ENCODE measurements at regions not wholly inside any gene's neighbourhood (a gene's known extent, or its start where the extent isn't known, plus 50 kb on each side); places are given as distances from the start of the nearest gene placed in this dataset.

DNA sequence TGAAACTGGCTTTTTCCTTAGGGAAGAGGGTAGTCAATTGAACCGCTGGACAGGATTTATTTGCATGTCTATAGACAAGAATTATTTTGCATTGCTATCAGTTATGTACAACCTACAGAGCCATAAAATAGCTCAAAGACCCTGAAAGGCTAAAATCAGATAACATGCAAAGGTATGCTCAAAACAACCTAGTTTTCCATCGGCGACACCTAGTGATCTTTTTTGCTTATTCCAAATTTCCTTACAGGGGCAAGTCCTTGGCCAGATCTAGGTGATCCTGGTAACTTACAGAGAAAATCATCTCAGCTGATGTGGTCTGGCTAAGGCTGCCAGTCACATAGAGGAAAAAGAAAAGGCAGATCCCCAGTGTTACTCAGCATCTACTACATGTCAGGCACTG, 141.2 kb upstream of the RPL38 start:
- FAIRE-seq, result no peak

DNA sequence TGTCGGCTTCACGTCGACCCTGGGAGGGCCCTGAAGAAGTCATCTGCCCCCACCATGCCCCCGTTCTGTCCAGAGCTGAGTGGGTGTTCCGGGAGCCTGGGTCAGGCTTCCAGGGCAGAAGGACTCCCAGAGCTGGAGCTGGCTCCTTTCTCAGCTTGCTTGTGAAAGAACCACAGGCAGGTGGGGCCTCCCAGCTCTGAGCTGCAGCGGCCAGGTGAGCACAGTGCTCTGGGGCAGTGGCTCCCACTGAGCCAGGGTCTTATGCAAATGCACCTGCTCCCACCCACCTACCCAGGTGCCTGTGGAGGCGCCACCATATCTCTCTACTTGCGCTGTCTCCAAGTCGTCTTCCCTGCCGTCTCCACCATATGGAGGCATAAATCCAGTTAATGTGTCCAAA, 140.0 kb upstream of the RPL38 start:
- FAIRE-seq, result no peak

DNA sequence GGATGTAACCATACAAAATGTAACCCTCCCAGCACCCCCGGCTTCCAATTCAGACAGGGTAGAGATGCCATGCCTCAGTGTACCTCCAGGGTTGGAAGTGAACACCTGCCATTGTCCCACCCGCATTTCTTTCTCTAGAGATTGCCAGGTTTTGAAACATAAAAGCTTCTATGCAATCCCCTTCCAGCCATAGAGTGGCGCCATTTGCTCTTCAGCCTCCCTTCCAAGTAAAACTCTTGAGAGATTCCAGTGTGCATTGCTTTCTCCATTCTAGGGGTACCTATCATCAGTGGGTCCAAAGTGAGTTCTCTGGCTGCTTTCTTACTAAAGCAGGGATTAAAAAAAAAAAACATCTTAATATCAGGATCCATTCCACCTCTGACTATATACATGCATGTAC, 133.1 kb upstream of the RPL38 start:
- no peak for FAIRE-seq

DNA sequence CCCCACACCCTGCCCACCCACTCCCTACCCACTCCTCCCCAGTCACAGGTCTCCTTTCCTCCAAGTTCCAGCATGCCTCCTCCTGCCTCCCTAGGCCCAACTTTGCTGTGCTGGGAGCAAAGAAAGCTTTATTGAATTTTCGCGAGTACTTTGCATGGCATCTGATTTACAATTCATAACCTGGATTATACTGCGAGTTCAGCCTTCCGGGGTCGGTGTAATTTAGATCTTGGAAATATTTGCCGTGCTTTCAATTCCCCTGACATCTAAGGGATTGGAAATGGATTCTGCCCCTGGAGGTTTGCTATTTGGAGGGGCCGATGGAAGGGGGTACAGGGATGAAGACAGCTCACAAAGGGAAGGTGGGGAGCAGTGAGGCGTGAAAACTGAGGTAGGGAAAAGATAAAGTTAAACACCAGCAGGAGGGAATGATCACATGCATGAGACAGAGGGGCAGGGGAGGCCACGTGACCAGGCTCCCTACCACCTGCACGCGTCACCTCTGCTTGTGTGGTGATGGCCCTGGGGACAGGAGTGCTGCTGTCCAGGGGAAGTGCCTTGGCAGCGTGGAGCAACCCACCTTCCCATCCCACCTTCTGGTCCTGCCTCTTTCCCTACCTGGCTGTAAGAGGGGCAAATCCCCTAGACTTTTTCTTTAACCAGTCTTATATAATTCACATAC, 132.3 kb upstream of the RPL38 start:
- no peak for FAIRE-seq

DNA sequence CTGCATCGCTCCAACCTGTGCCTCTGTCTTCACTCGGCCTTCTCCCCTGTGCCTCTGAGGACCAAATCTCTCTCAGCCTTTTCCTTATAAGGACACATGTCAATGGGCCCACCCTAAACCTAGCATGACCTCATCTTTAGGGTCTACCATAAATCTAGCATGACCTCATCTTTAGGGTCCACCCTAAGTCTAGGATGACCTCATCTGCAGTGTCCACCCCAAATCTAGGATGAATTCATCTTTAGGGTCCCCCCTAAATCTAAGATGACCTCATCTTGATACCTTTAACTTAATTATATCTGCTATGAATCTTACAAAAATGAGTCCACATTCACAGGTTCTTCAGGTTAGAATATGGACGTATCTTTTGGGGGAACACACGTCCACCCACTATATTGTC, 131.1 kb upstream of the RPL38 start:
- no peak for FAIRE-seq

DNA sequence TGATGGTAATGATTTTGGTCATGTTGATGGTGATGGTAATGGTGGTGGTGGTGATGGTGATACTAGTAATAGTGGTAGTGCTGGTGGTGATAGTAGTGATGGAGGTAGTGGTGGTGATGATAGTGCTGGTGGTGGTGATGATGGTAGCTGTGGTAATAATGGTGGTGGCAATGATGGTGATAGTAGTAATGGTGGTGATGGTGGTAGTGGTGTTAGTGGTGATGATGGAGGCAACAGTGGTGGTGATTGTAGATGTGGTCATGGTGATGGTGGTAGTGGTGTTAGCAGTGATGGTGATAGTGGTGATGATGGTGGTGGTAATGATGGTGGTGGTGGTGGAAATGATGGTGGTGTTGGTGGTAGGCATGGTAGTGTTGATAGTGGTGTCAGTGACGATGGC, 127.0 kb upstream of the RPL38 start:
- FAIRE-seq, result no peak

DNA sequence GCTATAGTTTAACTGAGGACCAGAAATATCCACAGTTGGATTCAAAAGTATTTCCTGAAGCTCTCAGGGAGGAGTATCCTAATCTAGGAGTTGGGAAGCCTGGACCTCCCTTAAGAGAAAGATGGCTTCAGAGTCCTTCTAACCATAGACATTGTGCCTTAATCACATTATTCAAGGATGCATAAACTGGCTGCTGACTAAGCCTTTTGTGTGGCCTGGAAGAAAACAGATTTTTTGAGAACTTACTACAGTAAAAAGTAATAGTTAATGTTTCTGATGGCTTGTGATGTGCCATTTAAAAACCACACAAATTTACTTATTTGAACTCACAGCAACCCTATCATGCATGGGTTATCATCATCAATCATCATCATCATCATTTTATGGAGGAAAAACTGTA, 126.2 kb upstream of the RPL38 start:
- no peak for FAIRE-seq

DNA sequence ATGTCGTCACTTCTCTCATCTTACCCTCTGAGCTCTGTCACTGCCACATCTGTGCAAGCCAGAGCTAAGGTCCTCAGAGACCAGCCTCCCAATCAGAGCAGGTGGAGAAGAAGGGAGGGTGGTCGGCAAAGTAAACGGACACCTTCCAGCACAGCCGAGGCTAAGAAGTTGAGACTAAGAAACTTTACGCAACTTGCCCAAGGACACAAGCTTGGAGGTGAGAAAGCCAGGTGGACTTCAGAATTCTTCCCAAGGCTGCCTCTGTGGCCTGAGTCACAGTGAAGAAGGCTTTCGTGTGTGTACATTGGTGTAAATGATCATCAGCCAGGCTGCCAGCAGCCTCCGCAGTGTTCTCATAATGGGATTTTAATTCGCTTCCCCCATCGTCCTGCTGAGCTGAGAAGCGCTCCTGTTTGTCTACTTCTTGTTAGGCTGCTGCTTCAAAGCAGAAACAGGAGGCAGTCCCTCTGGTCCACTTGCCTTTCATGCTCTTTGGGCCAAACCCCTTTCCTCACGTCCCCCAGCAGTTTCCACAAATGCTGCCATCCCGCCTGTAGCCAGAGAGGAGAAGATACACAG, 125.0 kb upstream of the RPL38 start:
- no peak for FAIRE-seq

DNA sequence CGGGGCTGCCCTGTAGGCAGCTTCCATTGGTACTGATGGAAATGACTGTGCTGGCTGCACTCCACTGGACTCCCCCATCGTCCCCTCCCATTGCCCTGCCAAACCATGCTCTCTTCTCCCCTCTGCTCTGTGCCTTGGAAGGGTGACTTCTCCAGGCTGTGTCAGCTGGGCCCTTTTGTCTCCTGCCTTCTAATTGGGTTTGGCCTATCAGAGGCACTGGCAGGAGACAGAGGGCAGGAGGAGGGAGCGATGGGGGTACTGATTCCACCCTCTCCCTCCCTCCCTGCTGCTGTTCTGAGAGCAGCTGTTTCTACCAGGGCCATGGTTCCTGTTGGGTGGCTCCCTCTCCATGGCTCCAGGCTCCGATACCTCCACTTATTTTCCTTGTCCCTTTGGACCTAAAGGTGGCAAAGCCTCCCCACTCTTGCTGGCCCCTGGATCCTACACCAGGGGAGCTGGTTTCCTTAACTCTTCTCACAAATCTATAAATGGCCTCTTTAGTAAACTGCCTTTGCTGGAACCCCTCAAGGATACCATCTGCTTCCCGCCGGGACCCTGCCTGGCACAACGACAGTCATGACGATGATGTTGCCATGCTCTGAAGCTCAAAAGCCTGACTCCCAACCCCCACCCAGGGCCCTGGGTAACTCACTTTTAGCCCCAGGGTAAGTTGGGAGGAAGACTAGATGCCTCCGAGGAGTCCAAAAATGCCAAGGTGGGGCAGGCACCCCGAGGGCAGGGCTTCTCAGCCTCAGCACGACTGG, 123.8 kb upstream of the RPL38 start:
- FAIRE-seq, result no peak

DNA sequence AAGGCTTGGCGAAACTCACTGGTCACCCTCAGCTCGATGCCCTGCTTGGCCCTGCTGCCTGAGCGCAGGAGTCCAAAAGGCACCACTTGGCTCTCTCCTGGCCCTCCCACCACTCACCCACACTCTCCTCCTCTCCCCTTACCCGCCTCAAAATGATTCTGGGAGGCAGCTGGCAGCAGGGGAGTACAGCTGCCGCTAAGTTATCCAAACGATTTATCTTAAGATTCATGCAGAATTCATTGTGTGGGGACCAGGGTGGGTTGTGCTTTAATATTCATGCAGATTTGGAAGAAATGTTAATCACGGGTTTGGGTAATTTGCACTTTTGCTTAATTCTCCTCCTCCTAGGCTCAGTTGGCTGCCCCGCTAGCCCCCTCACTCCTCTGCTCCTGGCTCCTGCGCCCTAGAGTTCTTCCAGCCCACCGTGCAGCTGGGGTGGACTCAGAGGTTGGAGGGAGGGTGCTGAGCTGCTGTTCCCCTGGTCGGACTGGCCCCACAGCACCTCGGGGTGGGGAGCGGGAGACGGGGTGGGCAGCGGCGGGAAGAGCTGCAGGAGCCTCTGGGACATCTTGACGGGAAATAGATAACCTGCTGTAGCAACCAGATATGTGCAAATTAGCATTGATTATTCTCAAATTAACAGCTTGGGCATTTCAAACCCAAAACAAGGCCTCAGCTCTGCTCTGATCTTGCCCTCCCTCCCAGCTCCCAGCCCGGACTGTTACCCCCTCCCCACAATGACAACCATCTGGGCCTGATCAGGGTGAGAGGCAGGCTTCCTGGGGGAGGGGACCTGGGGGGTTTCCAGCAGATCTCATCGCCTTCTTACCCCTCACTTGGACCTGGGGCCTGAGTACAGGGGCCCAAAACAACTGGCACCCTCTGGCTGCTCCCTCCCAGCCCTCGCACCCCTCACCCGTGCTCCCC, 122.6 kb upstream of the RPL38 start:
- no peak for FAIRE-seq

DNA sequence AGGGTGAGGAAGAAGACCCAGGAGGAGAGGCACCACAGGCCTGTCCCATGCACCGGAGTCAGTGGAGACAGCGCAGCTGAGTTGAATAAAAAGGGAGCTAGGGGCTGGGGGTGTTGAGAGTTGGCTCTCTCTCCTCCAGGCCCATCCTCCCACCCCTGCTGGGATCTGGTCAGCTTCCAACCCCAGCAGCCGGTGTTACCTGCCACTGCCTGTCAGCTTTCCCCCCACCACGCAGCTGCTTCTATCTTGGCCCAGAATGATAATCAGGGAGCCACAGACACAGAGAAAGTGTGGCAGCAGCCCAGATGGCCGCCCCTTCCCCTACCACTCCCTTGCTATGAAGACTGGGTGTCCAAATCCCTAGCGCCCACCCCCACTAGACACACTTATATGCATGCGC, 120.6 kb upstream of the RPL38 start:
- FAIRE-seq, result no peak

DNA sequence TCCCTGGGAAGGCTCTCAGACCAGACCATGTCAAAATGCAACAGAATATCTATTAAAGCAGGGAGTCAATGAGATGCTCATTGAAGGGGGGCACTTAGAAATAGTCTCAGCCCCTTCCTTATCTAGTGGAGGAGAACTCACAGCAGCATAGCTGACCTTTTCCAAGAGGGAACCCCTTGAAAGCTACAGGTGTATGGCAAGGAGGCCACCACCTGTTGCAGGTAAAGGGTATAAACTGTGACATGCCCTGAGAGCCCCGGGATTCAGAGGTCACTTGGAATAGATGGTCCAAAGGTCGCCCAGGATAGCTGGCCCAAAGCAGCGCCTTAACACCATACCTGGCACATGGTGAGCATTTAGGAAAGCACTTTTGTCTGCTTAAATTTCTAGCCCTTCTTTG, 120.2 kb upstream of the RPL38 start:
- no peak for FAIRE-seq

DNA sequence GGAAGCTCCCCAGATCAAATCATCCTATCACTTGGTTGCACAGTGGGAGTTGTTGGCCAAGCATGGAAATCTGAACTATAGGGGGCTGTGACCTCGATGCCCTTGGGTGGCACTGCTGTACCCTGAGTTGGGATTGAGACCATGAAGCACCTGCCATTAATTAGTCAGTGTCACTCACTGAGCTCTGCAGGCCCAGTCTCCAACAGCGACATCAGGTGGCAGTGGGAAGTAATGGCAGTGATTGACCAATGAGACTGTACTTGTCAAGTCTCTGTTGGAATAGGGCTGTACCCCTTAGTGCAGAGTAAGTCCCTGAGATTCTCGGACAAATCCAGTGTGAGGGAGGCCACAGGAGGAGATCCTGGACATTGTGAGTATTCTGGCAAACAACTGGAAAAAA, 118.0 kb upstream of the RPL38 start:
- no peak for FAIRE-seq

DNA sequence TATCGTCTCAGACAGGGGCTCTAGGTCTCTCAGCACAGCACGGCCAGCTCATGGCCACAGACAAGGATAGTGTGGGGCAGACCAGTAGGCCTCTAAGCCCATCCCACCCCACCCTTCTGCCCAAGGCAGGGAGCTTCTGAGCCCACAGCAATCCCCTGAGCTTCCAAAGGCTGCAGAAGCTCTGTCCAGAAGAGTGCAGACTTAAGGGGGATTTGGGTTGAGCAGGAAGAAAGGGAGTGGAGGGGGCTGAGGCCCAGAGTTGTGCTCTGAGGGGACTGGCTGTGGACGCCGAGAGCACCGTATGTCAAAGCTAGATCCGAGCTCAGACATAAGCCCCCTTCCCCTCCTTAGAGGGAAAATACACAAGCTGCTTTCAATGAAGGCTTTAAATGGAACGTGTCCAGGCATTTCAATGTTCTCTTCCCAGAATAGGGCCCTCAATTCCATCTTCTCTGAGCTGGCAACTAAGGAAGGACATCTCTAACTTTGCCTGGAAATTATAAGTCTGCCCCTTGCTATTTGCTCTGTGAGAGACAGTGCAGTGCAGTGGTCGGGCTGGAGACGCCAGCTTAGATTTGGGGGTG, 116.4 kb upstream of the RPL38 start:
- FAIRE-seq, result no peak

DNA sequence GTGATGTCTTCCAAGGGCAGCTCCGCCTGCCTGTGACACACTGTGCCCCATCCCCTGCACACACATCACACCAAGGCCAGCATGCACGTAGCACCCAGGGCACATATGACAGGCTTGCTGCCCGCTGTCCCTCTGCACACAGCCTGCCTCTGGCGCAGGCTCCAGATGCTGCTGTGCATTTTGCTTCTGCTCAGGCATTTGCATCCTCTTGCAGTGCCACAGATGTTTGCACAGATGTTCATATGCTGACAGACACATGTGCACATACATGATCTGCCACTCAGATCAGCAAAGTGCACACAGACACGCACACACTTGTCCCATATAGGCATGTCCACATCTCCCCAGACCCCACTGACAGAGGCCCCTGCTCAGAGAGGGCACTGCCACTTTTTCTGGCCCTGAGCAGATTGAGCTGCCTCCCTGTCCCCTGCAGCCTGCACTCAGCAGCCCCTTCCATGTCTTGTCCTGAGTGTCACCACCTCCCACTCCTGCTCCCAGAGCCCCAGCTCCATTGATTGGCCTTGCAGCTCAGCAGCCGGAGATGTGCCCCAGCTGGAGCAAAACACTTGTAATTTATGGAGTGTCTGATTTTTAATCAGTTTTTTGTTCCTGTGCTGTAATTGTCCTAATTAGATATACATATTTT, 115.1 kb upstream of the RPL38 start:
- FAIRE-seq, result no peak

DNA sequence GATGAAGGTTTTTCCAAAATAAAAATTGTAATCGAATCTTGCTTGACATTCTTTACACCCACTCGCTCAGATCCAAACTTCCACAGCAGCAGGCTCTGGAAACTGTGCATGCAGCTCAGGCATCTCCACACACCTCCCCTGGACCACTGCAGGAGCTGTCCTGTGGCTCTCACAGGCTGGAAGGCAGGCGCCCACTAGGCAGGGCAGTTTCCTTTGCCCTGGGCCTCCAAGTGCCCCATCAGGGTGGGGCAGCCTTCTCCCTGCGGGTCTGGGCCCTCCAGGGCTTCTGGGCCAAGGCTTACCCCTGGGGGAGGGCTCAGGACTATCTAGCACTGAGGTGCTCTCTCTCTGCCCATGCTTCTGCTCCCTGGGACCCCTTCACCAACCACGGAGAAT, 114.5 kb upstream of the RPL38 start:
- FAIRE-seq, result no peak

DNA sequence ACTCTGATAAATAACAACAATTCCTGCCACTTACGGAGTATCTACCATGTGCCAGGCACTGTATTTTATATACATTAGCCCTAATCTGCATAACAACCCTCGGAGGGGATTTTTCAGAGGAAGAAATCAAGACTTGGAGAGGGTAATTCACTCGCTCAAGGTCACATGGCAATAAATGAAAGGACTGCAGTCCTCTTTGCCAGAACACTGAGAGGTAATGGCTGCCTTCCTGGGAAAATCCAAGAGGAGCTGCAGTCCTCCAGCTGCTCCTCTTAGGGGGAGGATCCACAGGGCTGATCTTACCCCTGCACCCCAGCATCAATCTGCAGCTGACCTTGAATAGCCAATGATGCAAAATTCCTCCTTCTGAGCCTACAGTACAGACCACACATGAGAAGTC, 114.1 kb upstream of the RPL38 start:
- FAIRE-seq, result no peak

DNA sequence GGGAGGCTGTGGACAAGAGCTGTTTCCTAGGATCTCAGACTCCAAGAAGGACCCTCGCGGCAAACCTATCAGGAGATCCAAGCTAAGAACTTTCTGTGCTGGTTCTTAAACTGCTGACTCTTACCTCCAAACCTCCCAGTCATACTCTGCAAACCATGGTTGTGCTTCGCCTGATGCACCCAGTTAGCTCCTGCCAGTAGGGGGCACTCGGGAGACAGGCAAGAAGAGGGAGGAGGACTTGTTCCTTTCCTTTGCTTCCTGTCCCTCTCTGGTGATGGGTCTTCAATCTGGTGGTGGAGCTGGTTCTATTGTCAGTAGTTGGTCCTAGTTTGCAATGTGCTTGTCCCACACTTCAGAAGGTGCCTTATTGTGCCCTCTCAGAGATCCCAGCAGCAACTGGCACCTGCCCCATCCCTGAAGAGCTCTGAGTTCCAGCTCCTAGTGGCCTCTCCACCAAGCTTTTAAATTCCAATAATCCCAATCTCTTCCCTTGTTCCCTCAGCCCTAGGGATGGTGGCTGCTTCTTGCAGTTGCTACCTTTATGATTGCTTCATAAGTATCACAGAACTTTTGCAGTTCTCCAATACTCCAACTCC, 113.5 kb upstream of the RPL38 start:
- no peak for FAIRE-seq

DNA sequence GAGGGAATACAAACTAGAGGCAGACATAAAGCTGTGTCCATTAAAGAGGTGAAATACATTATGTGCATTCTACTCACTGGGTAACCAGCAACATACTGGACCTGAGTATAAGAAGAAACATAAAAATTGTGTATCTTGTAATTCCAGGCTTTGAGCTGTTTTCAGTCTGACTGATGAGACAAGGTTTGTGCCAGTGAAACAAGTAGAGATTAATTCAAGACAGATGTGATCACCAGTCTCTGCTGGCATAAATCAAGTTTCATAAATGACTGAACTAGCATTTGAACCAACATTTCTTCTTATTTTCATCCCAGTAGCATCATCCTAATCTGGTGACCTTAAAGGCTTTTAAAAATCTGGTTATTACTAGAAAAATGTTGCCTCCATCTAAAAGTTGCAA, 108.8 kb upstream of the RPL38 start:
- no peak for FAIRE-seq

DNA sequence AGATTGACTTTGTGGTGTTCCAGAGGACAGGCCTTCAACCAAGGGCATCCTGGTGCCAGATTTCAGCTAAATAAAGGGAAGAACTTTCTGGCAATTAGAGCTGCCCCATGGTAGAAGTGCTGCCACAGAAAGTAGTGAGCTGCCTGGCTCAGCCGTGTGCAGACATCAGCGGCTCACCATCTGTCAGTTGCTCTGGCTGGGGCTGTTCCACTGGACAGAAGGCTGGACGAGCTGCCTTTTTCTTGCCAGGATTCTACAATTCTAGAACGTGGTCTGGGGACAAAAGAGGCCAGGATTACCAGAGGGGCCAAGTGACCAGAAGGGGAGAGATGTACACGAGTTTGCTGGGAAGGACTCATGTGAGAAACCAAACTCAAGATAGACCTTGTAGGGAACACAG, 107.0 kb upstream of the RPL38 start:
- FAIRE-seq, result no peak

DNA sequence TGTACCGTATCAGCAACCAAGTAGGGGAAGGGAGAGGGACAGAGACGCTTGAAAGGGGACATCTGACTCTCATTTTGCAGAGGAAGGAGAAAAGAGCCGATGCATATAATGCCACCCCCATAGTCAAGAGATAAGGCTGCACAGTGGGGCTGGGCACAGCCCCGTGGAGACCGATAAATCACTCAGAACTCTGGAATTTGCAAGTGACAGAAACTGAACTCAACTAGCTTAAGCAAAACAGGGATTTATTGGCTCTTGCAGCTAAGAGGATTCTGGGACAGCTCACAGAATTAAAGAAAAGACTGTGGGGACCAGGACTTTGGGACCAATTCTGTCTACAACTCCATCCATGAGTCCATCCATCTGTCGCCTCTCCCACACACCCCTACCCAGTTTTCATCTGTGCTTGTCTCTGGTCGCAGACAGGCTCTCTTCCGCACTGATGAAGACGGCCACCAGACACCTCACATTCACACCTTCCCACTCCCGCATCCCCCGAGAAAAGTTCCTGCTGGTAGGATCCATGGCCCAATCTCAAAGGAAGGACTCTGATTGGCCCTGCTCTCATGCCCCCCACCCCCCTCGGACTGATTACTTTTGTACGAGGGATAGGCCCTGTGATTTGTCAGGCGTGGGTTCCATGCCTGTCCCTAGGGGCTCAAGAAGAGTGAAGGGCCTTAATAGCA, 105.9 kb upstream of the RPL38 start:
- no peak for FAIRE-seq

Measured in islet of Langerhans (tissue), 1 donor.